ENCODE measurements at regions not wholly inside any gene's neighbourhood (a gene's known extent, or its start where the extent isn't known, plus 50 kb on each side); places are given as distances from the start of the nearest gene placed in this dataset.

DNA sequence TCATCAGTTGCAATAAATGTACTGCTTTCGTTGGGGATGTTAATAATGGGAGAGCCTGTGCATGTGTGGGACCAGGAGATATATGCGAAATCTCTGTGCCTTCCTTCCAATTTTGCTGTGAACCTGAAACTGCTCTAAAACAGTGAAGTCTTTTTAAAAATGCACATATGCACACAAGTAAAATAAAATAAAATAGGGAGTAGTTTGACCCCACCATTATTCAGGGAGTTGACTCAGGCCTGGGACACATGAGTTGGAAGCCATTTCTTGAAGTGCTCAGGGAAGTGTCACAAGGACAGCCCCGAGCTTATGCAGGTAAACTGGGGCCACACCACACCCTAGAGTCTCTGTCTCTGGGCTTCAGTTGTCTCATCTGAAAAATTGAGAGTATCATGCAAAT lies 183.1 kb upstream of the POU2AF2 start:
- DNase-seq (no peak), ATAC-seq (ENCODE audit: insufficient read depth, low FRiP score) (no peak)
- TF ChIP-seq, protein P1, sequence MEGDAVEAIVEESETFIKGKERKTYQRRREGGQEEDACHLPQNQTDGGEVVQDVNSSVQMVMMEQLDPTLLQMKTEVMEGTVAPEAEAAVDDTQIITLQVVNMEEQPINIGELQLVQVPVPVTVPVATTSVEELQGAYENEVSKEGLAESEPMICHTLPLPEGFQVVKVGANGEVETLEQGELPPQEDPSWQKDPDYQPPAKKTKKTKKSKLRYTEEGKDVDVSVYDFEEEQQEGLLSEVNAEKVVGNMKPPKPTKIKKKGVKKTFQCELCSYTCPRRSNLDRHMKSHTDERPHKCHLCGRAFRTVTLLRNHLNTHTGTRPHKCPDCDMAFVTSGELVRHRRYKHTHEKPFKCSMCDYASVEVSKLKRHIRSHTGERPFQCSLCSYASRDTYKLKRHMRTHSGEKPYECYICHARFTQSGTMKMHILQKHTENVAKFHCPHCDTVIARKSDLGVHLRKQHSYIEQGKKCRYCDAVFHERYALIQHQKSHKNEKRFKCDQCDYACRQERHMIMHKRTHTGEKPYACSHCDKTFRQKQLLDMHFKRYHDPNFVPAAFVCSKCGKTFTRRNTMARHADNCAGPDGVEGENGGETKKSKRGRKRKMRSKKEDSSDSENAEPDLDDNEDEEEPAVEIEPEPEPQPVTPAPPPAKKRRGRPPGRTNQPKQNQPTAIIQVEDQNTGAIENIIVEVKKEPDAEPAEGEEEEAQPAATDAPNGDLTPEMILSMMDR (IDR thresholded peaks at IDR 0.05; ENCODE audit: control extremely low read depth, extremely low read depth): no peak
- WGBS, 2 donors: 87 to 92% methylated on average over 3 of the region's 3 CpGs
- H3K9me3 ChIP-seq (ENCODE audit: control insufficient read depth in 4 of 4, insufficient read depth in 3 of 4, low read length in 3 of 4): peaks cover 0 to 4% (median 0%) of the 10 kb centered on the region in 4 donors
- no peaks in the 10 kb centered on the region for H3K27me3 ChIP-seq (ENCODE audit: control insufficient read depth in 3 of 3, insufficient read depth in 3 of 3, low read length in 2 of 3)
- H3K36me3 ChIP-seq (ENCODE audit: control insufficient read depth in 4 of 4, insufficient read depth in 4 of 4, low read length in 4 of 4): no peaks in the 10 kb centered on the region
- H3K27ac ChIP-seq (ENCODE audit: low read depth in 1 of 2, low read length in 1 of 2): no peak overlapping the region
- H3K4me1 ChIP-seq (ENCODE audit: control insufficient read depth in 5 of 5, insufficient read depth in 5 of 5, low read length in 5 of 5): peaks cover 0 to 9% (median 0%) of the 10 kb centered on the region in 5 donors
- H3K4me3 ChIP-seq: no peak overlapping the region
- H3K9ac ChIP-seq (ENCODE audit: insufficient read depth in 1 of 2, low read length in 2 of 2): no peak overlapping the region

DNA sequence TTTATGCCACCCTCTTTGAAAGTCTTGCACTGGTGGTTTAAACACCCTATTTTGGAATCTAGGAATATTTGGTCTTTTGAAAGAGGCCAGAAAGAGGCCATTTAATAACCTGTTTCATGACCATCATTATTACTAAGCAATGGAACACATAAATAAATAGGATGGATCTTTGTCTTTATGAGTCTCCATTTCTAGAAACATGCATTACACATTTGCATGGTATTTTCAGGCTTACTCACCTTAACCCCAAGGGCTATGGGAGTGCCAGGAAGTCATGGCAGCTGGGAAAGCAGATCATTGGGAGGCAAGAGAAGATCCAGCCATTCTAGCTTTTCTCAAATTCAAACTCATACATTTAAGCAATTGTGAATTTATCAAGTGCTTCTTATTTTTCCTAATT lies 185.8 kb upstream of the POU2AF2 start:
- Histone ChIP-seq H3K4me1 (ENCODE audit: control insufficient read depth in 5 of 5, insufficient read depth in 5 of 5, low read length in 5 of 5) (peaks cover 0 to 9% (median 0%) of the 10 kb centered on the region in 5 donors), H3K9ac (ENCODE audit: insufficient read depth in 1 of 2, low read length in 2 of 2) (no peak overlapping the region), H3K9me3 (ENCODE audit: control insufficient read depth in 4 of 4, insufficient read depth in 3 of 4, low read length in 3 of 4) (peaks cover 0 to 4% (median under 1%) of the 10 kb centered on the region in 4 donors), H3K27ac (ENCODE audit: low read depth in 1 of 2, low read length in 1 of 2) (no peak overlapping the region), H3K36me3 (ENCODE audit: control insufficient read depth in 4 of 4, insufficient read depth in 4 of 4, low read length in 4 of 4) (no peaks in the 10 kb centered on the region), H3K27me3 (ENCODE audit: control insufficient read depth in 3 of 3, insufficient read depth in 3 of 3, low read length in 2 of 3) (no peaks in the 10 kb centered on the region), H3K4me3 (no peak overlapping the region)
- DNase-seq: no peak
- TF ChIP-seq, protein P1 (IDR thresholded peaks at IDR 0.05; ENCODE audit: control extremely low read depth, extremely low read depth): no peak
- ATAC-seq (ENCODE audit: insufficient read depth, low FRiP score): no peak

DNA sequence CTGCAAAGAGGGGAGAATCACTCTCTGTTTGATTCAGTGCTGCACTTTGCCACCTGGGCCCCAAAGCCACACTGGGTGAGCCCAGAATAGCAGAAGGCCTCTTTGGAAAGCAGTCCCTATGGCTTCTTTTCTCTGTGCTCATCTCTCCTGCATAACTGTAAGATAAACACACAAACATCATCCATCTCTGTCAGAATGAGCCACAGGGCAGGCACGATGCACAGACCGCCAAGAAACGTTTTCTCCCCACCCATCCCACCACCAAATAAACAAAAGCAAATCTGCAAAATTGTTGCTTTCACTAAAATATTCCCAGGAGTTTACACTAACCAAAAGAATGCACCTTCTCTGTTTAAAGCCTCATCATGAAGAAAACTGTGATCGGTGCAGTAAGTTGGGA lies 196.4 kb upstream of the POU2AF2 start:
- no peak for DNase-seq
- TF ChIP-seq, protein P1 (IDR thresholded peaks at IDR 0.05; ENCODE audit: control extremely low read depth, extremely low read depth): no peak
- Histone ChIP-seq H3K27ac (ENCODE audit: low read depth in 1 of 2, low read length in 1 of 2) (no peak overlapping the region), H3K4me3 (no peak overlapping the region), H3K36me3 (ENCODE audit: control insufficient read depth in 4 of 4, insufficient read depth in 4 of 4, low read length in 4 of 4) (no peaks in the 10 kb centered on the region), H3K4me1 (ENCODE audit: control insufficient read depth in 5 of 5, insufficient read depth in 5 of 5, low read length in 5 of 5) (peaks cover 0 to 8% (median 0%) of the 10 kb centered on the region in 5 donors), H3K27me3 (ENCODE audit: control insufficient read depth in 3 of 3, insufficient read depth in 3 of 3, low read length in 2 of 3) (no peaks in the 10 kb centered on the region), H3K9ac (ENCODE audit: insufficient read depth in 1 of 2, low read length in 2 of 2) (no peak overlapping the region), H3K9me3 (ENCODE audit: control insufficient read depth in 4 of 4, insufficient read depth in 3 of 4, low read length in 3 of 4) (peaks cover 0 to 3% (median 0%) of the 10 kb centered on the region in 4 donors)
- ATAC-seq (ENCODE audit: insufficient read depth, low FRiP score): no peak
- WGBS, 2 donors: 82 to 90% methylated on average over 4 of the region's 4 CpGs

DNA sequence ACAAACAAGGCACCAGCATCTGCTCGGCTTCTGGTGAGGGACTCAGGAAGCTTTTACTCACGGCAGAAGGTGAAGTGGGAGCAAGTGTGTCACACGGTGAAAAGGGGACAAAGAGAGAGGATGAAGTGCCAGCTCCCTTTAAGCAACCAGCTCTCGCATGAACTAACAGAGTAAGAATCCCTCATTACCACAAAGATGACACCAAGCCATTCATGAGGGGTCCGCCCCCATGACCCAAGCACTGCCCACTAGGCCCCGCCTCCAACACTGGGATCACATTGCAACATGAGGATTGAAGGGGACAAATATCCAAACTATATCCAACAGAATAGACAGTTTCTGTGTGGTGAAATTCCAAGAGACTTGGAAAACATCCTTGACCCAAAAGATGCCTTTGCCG lies 198.2 kb upstream of the POU2AF2 start:
- TF ChIP-seq, protein P1 (IDR thresholded peaks at IDR 0.05; ENCODE audit: control extremely low read depth, extremely low read depth): no peak
- H3K27me3 ChIP-seq (ENCODE audit: control insufficient read depth in 3 of 3, insufficient read depth in 3 of 3, low read length in 2 of 3): no peaks in the 10 kb centered on the region
- DNase-seq (no peak), ATAC-seq (ENCODE audit: insufficient read depth, low FRiP score) (no peak)
- no peak overlapping the region for H3K9ac ChIP-seq (ENCODE audit: insufficient read depth in 1 of 2, low read length in 2 of 2)
- H3K4me3 ChIP-seq: no peak overlapping the region
- peaks cover 0 to 3% (median 0%) of the 10 kb centered on the region in 4 donors for H3K9me3 ChIP-seq (ENCODE audit: control insufficient read depth in 4 of 4, insufficient read depth in 3 of 4, low read length in 3 of 4)
- H3K4me1 ChIP-seq (ENCODE audit: control insufficient read depth in 5 of 5, insufficient read depth in 5 of 5, low read length in 5 of 5): peaks cover 0 to 8% (median 0%) of the 10 kb centered on the region in 5 donors
- H3K36me3 ChIP-seq (ENCODE audit: control insufficient read depth in 4 of 4, insufficient read depth in 4 of 4, low read length in 4 of 4): no peaks in the 10 kb centered on the region
- H3K27ac ChIP-seq (ENCODE audit: low read depth in 1 of 2, low read length in 1 of 2): no peak overlapping the region
- WGBS, 2 donors: 89 to 93% methylated on average over 7 of the region's 7 CpGs
